Keratinocyte (primary cell): ENCODE measurements at regions not wholly inside any gene's neighbourhood (a gene's known extent, or its start where the extent isn't known, plus 50 kb on each side); places are given as distances from the start of the nearest gene placed in this dataset.

Experiments used
- EZH2 ChIP-seq: IDR thresholded peaks from one replicate; pipeline ENCODE4 v1.6.1; 2012; ENCODE audit warnings: inconsistent platforms, mild to moderate bottlenecking, low read length, moderate library complexity
- TF ChIP-seq, protein P1 (sequence below), 3 experiments: IDR thresholded peaks in 1 of 3; conservative IDR thresholded peaks in 1 of 3; optimal IDR thresholded peaks in 1 of 3; 2 replicates in 2 of 3; 3 replicates in 1 of 3; pipeline versions ENCODE3 to v1.5.1; 2011; ENCODE audit warnings: low read length in 3 of 3, mild to moderate bottlenecking in 3 of 3, moderate library complexity in 2 of 3, control low read depth in 1 of 3, inconsistent platforms in 1 of 3; ENCODE audit not compliant: insufficient read depth in 2 of 3; ENCODE audit errors: extremely low read depth in 1 of 3

DNA sequence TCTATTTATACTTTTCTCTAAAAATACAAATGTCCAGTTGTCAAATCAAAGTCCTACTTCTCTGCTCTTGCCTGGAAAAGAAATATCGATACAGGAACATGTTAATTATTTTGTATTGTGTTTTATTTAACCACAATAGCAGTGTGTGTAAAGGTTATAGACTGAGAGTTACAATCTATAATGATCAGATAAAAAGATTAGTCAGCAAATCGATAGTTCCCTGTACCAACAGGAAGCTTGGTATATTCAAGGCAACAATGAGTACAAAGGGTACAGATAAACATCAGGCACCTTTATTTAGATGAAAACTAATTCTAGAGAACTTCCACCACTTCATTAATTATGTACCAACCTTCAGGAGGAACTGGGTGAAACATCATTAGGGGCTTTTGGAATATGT lies 469.5 kb downstream of the GBA3 start:
- TF ChIP-seq, protein P1, sequence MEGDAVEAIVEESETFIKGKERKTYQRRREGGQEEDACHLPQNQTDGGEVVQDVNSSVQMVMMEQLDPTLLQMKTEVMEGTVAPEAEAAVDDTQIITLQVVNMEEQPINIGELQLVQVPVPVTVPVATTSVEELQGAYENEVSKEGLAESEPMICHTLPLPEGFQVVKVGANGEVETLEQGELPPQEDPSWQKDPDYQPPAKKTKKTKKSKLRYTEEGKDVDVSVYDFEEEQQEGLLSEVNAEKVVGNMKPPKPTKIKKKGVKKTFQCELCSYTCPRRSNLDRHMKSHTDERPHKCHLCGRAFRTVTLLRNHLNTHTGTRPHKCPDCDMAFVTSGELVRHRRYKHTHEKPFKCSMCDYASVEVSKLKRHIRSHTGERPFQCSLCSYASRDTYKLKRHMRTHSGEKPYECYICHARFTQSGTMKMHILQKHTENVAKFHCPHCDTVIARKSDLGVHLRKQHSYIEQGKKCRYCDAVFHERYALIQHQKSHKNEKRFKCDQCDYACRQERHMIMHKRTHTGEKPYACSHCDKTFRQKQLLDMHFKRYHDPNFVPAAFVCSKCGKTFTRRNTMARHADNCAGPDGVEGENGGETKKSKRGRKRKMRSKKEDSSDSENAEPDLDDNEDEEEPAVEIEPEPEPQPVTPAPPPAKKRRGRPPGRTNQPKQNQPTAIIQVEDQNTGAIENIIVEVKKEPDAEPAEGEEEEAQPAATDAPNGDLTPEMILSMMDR (optimal IDR thresholded peaks at IDR 0.05 in 1 of 3, IDR thresholded peaks at IDR 0.05 in 1 of 3, conservative IDR thresholded peaks at IDR 0.05 in 1 of 3; ENCODE audit: extremely low read depth in 1 of 3, insufficient read depth in 2 of 3, low read length in 3 of 3), result no peak
- no peak for TF ChIP-seq EZH2
